Hematopoietic multipotent progenitor cell treated with erythropoietin and hydrocortisone succinate and interleukin-3 and kit ligand, for 4 days (in vitro differentiated cells): ENCODE measurements at regions not wholly inside any gene's neighbourhood (a gene's known extent, or its start where the extent isn't known, plus 50 kb on each side); places are given as distances from the start of the nearest gene placed in this dataset.
"Not testable (repeated sequence)": the region's sequence is repeated elsewhere in the genome, so short reads cannot be mapped to it uniquely, and the experiment has no call there.

Source experiments
- DNase-seq: peaks from one replicate; pipeline ENCODE4 v3.0.0-alpha.2; 2015

GRCh38 chr16:52976539-52977167 lies 76.0 kb downstream of the CHD9NB start:
- DNase-seq: peak; percentile 51

GRCh38 chr16:52967744-52968143 lies 85.0 kb downstream of the CHD9NB start:
- no peak for DNase-seq

GRCh38 chr16:52964290-52964689 lies 88.4 kb downstream of the CHD9NB start:
- DNase-seq: no peak

GRCh38 chr16:52963855-52964242 lies 88.8 kb downstream of the CHD9NB start:
- no peak for DNase-seq

- DNase-seq: no peak
Observed at GRCh38 chr16:52963212-52963854, 89.4 kb downstream of the CHD9NB start.

GRCh38 chr16:52958951-52959350 lies 93.7 kb downstream of the CHD9NB start:
- DNase-seq: no peak

- DNase-seq: no peak
Observed at GRCh38 chr16:52957199-52957598, 95.5 kb downstream of the CHD9NB start.

GRCh38 chr16:52956044-52956443 lies 96.7 kb downstream of the CHD9NB start:
- no peak for DNase-seq

- DNase-seq: no peak
Observed at GRCh38 chr16:52953215-52953614, 99.5 kb downstream of the CHD9NB start.

GRCh38 chr16:52948946-52949345 lies 103.8 kb downstream of the CHD9NB start:
- no peak for DNase-seq

GRCh38 chr16:52932321-52932720 lies 120.4 kb downstream of the CHD9NB start:
- no peak for DNase-seq

GRCh38 chr16:52929478-52930400 lies 123.0 kb downstream of the CHD9NB start:
- no peak for DNase-seq

- no peak for DNase-seq
Observed at GRCh38 chr16:52928955-52929354, 123.7 kb downstream of the CHD9NB start.

GRCh38 chr16:52925143-52925542 lies 127.6 kb downstream of the CHD9NB start:
- DNase-seq: no peak

GRCh38 chr16:52924162-52924561 lies 128.5 kb downstream of the CHD9NB start:
- no peak for DNase-seq

GRCh38 chr16:52921104-52921503 lies 131.6 kb downstream of the CHD9NB start:
- no peak for DNase-seq

- no peak for DNase-seq
Observed at GRCh38 chr16:52920331-52920730, 132.4 kb downstream of the CHD9NB start.

- DNase-seq: no peak
Observed at GRCh38 chr16:52914428-52914827, 138.3 kb downstream of the CHD9NB start.

GRCh38 chr16:52912565-52913173 lies 140.0 kb downstream of the CHD9NB start:
- DNase-seq: peak; percentile 66

- DNase-seq: not testable (repeated sequence)
Observed at GRCh38 chr16:52908057-52908456, 144.6 kb downstream of the CHD9NB start.

- DNase-seq: no peak
Observed at GRCh38 chr16:52906281-52906680, 146.4 kb downstream of the CHD9NB start.

- no peak for DNase-seq
Observed at GRCh38 chr16:52896478-52897164, 156.1 kb downstream of the CHD9NB start.

- DNase-seq: no peak
Observed at GRCh38 chr16:52874042-52874441, 178.7 kb downstream of the CHD9NB start.
